GM19025 (cell line): ENCODE measurements at regions not wholly inside any gene's neighbourhood (a gene's known extent, or its start where the extent isn't known, plus 50 kb on each side); places are given as distances from the start of the nearest gene placed in this dataset.
A peak's percentile ranks its signal among the peaks of the same experiment; 100 is the strongest.
"Not testable (repeated sequence)": the region's sequence is repeated elsewhere in the genome, so short reads cannot be mapped to it uniquely, and the experiment has no call there.

Experiments
- ATAC-seq: cut with Tn5 transposase; IDR thresholded peaks from one replicate; pipeline ENCODE4 v1.9.1; 2021; ENCODE audit warnings: mild to moderate bottlenecking, low read depth, moderate library complexity; ENCODE audit not compliant: unreplicated experiment

GRCh38 chr14:38723959-38724358, 379.1 kb downstream of the SEC23A start:
- no peak for ATAC-seq

- ATAC-seq = no peak
Measured at GRCh38 chr14:38723277-38723676, 379.8 kb downstream of the SEC23A start.

GRCh38 chr14:38721822-38722431, 381.1 kb downstream of the SEC23A start:
- ATAC-seq = peak; percentile 64

- ATAC-seq = no peak
Measured at GRCh38 chr14:38718519-38718918, 384.5 kb downstream of the SEC23A start.

GRCh38 chr14:38716926-38717325, 386.1 kb downstream of the SEC23A start:
- no peak for ATAC-seq

GRCh38 chr14:38710881-38711280, 392.2 kb downstream of the SEC23A start:
- no peak for ATAC-seq

- ATAC-seq = no peak
Measured at GRCh38 chr14:38710196-38710595, 392.8 kb downstream of the SEC23A start.

- ATAC-seq = no peak
Measured at GRCh38 chr14:38705220-38705619, 397.8 kb downstream of the SEC23A start.

GRCh38 chr14:38704220-38704619, 398.8 kb downstream of the SEC23A start:
- ATAC-seq = no peak

GRCh38 chr14:38696925-38697324, 406.1 kb downstream of the SEC23A start:
- ATAC-seq = no peak

- no peak for ATAC-seq
Measured at GRCh38 chr14:38693423-38693822, 409.6 kb downstream of the SEC23A start.

- no peak for ATAC-seq
Measured at GRCh38 chr14:38669027-38669426, 413.1 kb upstream of the CLEC14A start.

- no peak for ATAC-seq
Measured at GRCh38 chr14:38663382-38663781, 407.5 kb upstream of the CLEC14A start.

GRCh38 chr14:38662781-38663180, 406.9 kb upstream of the CLEC14A start:
- ATAC-seq = no peak

- no peak for ATAC-seq
Measured at GRCh38 chr14:38646391-38646790, 390.5 kb upstream of the CLEC14A start.

- not testable (repeated sequence) for ATAC-seq
Measured at GRCh38 chr14:38634913-38635312, 379.0 kb upstream of the CLEC14A start.

GRCh38 chr14:38629412-38629811, 373.5 kb upstream of the CLEC14A start:
- ATAC-seq = no peak

- no peak for ATAC-seq
Measured at GRCh38 chr14:38627163-38627562, 371.3 kb upstream of the CLEC14A start.

- no peak for ATAC-seq
Measured at GRCh38 chr14:38623661-38624060, 367.8 kb upstream of the CLEC14A start.

GRCh38 chr14:38618514-38618913, 362.6 kb upstream of the CLEC14A start:
- ATAC-seq = no peak

GRCh38 chr14:38616959-38617358, 361.1 kb upstream of the CLEC14A start:
- no peak for ATAC-seq

- no peak for ATAC-seq
Measured at GRCh38 chr14:38611928-38612327, 356.0 kb upstream of the CLEC14A start.

GRCh38 chr14:38608244-38608643, 352.4 kb upstream of the CLEC14A start:
- no peak for ATAC-seq
